NCI-H2196 treated with DMSO at 0.1 percent for 48 hours (cell line): ENCODE measurements at regions not wholly inside any gene's neighbourhood (a gene's known extent, or its start where the extent isn't known, plus 50 kb on each side); places are given as distances from the start of the nearest gene placed in this dataset.
"Not testable (repeated sequence)": the region's sequence is repeated elsewhere in the genome, so short reads cannot be mapped to it uniquely, and the experiment has no call there.

Source experiments
- DNase-seq: peaks from one replicate; lab custom pipeline; 2025; ENCODE audit not compliant: unreplicated experiment; lab: John Stamatoyannopoulos, UW

DNA sequence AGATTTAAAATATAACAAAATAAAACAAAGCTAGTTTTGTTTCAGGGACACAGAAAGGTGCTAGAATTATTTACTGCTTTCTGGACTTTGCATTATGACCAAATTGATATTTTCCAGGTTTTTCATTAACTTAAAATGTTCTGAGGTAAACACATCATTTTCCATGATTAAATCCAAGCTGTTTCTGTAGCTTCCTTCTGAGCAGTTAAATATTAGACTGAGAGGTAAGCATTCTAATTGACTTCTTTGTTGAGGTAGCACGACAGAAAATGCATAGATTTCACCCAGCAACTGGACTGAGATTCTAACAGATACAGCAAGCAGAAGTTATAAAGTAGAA, 98.3 kb downstream of the BMP4 start:
- DNase-seq: no peak

DNA sequence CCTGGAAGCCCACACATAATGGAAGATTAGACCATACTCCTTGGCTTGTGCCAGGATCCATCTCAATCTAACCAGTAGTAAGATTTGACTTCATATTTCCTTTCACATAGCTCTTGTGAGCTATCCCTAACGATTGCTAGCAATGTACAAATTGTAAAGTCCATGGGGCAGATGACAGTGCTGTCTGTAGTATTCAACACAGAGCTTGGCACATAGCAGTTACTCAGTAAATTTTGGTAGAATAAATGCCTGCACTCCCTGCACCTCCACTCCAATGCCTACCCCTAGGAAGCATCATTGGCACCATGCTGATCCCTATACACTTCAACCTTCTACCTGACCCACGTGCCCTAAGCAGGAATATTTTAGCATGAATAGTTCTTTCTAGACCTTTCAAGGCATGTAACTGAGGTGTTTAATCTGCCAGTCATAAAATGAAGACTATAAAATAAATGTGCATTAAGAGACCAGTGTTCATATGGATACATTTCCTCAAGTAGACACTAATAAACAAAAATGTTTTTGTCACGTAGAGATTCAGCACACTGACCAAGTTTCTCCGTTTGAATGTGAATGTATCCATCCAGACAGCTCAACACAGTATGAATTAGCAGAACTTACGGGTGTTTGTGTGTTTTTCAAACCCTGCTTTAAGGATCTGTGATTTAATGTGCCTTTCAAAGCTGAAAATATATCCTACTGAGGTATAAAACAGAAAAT, 98.8 kb downstream of the BMP4 start:
- DNase-seq: no peak

DNA sequence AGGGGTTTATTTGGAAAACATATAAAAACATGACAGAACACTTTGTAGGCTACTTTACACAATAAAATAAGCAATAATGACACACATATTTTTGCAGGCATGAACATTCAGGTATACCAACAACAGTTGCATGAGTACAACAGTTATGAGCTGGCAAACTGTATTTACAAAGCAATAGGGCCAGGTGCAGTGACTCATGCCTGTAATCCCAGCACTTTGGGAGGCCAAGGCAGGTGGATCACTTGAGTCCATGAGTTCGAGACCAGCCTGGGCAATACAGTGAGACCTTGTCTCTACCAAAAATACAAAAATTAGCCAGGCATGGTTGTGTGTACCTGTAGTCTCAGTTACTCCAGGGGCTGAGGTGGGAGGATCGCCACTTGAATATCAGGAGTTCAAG, 101.1 kb downstream of the BMP4 start:
- DNase-seq: no peak

DNA sequence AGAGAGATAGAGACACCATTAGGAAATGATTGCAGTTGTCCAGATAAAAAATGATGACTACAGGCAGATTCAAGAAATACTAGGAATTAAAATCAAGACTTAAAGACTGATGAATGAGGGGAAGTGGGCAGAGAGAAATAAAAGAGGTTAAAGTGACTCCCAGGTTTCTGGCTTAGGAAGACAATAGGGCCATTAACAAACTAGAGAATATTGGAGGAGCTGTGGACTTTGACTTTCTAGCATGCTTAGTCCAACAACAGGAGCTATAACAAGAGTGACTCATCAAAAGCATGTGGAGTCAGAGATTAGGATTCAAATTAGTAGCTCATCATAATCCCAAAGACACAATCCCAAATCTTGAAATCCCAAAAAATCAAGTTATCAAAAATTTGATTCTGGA, 101.5 kb downstream of the BMP4 start:
- no peak for DNase-seq

DNA sequence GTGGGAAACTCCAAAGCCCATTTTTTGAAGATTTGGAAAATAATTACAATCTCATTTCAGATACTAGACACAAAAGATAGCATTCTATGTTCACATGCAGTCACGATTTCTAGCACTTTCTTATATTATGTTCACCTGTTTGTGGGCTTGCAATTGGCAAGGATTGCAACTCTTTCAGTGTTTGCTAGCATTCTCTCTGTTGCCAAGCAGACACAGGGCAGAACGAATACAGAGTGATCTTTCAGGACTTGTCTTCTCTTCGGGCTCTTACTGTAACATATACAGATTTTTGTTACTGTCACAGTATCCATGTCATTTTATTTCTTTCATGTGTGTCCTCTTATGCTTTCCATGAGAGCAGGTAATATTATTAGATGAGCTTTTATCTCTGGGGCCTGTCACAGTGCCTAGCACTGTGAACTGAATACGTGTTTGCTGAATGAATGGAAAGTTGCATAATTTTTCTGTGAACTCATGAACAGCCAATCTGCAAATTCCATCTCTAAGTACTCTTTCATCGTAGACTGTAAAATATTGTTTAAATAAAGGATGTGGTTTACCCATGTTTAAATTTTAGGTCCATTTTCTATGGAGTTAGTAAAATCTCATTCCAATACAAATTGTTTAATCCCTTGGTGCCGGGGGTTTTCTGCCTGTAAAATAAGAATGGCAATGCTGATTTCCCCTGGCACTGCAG, 105.1 kb downstream of the BMP4 start:
- DNase-seq: no peak

DNA sequence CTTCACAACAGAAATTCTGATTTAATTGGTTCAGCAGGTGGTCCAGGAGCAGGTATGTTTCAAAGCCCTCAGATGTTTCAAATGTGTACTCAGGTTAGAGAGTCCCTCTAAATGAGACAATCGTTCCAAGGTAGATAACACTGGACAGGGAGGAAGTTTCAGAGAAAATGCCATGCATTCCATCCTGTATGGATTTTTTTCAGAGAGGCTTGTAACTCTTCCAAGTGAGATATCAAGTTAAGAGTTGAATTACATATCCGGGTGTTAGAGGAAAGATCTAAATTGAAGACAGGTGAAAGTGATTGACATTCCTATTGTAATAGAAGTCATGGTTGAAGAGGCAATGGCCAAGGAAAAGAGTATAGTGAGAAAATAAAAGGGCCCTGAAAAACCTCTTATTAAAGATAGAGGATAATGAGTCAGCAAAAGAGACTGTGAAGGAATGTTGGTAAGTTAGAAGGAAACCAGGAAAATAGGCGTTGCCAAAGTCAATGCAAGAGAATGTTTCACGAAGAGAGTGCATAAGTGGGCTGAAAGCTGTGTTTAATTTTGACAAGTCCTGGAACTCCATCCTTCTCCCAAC, 105.8 kb downstream of the BMP4 start:
- DNase-seq: no peak

DNA sequence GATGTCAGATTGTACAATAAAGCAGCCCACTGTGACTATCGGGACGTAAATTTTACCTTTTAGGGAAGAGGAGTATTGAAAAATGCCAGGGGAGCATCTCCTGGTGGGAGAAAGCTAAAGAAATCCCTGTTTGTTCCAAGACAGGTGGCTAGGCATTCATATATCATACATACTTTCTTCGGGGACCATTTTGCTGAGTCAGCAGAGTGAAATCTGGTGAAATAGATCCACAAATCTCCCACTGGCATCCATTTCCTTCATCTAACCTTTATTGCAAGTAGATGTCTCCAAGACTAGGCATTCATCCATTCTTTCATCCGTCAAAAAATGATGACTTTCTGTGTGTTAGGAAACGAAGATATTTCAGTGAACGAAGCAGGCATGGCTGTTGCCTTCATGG, 107.1 kb downstream of the BMP4 start:
- DNase-seq: no peak

DNA sequence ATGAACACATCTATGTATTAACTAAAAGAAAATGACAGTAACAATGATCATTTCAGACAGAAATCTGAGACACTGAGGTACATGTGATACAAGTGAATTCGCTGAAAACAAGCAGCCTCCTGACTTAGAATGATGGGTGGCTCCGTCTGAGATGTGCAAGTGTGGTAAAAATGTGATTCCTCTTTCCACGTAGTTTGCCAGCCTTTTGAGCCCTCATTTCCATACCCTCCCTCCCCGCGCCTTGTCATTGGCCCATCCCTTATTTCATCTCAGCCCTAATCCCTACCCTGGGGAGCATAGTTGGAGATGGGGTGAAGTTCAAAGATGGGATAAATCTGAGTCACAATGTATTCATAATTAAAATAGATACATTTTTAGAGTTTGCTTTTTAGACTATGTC, 107.8 kb downstream of the BMP4 start:
- no peak for DNase-seq

DNA sequence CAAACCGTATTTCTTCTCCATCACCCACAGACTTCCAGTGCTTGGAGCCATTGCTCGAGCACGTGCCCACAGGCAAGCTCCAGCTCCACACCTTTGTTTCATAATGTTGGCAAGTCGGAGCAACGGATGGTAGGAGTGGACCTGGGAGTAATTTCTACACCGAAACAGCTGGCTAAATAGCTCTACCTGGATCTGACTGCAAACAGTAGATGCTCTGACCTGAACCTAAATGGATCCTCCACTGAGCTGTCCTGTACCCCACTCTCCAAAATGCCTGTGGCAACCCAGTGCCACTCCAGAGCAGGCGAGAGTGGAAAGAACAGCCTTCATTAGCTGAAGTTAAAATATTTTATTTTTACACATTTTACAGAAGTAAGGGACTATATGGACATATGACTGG, 108.7 kb downstream of the BMP4 start:
- no peak for DNase-seq

DNA sequence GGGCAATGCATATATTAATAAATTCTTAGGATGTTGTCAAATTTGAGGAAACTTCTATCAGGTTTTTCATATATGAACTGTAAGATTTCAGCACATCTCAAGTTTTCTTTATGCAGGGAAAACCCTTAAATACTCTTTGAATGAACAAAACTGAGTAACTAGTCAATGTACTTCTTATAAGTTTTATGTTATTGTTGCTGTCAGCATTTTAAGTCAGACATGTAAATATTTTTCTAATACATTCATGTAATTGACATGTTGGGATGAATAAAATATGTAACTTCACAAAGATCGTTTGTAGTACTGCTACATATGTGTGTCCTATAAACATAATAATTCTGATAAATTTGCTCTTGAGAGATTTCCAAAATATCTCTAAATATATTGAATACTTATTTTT, 109.6 kb downstream of the BMP4 start:
- DNase-seq: no peak

DNA sequence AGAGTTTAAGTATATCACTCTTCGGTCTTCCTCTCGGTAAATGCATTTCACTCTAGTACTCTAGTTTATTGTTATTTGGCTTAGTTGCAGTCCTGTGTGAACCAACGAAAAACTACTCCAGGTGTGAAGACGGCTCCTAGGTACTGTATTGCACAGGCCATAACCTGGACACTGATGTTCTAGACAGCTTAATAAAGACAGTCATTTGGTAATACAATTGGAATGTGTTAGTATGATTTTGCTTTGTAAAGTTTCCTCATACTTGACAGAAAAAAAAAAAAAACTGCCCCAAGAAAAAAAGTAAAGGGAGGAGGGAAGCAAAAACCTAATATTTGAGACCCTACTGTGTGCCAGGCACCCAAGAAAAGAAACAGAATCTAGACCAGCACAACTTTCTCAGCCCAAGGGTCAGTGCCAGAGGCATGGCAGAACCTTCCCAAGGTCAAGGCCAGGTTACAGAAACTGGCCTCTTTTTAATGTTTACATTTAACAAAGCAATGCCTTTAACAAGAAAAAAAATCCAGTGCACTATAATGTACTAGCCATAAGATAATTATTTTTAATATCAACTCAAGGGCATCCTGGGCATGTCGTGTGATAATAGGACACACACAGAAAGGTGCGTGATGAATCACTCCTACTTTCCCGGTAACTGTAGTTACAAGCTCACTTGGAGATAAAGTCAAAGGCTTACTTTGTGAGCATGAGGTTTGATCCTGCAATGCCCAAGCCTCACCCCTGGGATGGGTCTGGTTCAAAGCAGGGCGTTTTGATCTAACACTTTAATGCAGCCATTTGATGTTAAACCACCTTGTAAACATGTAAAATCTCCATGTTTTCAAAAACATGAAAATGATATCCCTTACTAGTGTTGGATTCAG, 110.6 kb downstream of the BMP4 start:
- no peak for DNase-seq

DNA sequence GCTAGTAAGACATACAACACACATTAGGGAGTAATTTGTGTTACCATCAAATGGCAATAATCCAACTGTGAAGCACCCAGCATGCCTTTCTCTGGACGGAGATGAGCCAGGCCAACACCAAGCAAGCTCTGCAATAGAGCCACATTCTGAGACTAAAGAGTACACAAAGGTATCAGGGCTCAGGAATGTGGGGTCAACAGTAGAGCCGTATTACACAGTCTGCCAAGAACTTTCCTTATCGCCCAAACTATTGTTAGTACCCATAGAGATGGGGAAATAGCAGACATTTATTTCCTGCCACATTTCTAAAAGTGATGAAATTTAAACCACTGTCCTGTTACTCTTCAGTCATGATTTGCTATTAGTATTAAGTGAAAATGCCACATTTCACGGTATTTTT, 113.7 kb downstream of the BMP4 start:
- no peak for DNase-seq

DNA sequence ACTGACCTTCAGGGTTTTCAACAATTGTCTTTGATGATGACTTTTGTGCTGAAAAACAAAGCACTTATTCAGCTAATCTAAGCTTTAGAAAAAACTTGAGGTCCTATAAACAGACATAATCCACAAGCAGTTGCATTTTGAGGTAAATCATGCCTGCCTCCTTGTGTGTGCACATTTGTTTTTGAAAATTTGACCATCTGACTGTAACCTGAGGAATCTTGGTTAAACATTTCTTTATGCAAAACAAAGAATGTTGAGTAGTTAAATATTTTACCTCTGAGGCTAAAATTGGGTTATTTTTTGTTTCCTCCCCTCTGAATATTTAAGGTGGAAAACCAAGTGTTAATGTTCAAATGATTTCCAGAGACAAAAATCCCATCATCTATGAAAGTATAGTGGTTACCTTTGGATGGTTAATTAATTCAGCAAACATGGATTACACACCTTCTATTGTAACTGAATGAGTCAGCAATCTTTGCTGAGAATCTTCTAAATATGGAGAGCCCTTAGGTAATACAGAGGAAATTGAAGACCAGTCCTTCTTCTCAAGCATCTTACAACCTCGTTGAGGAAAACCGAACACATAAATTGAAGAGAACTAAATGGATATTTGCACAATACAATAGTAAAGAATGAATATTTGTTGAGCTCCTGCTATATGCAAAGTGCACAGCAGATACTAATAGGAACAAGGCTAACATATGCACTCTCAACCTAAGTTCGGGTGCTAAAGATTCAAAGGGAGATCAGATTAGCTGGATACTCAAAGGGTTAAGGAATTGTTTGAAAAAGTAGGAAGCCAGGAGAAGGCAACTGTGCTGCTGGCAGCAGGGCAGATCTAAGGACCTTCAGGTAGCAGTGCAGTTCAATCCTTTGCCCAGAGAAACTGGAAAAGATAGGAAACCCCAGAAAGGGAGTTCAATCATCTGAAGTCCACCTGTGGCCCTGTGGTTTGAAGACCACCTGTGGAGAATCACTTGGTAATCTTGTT, 115.2 kb downstream of the BMP4 start:
- no peak for DNase-seq

DNA sequence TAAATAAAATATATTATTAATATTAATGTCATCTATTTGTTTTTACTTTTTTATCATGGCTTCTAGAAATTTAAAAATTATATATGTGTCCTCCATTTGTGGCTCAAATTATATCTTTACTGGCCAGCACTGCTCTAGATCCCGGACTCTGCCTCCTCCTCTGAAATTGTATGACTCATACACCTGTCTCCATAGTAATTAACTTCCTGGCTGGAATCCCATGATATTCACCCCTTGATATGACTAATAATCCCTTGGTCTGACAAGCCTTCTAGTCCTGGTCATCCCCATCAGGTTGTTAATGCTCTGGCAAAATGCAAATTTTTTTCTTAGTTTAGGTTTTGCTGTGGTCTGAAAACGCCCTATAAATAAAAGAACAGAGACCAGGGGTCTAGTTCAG, 116.2 kb downstream of the BMP4 start:
- DNase-seq: no peak

DNA sequence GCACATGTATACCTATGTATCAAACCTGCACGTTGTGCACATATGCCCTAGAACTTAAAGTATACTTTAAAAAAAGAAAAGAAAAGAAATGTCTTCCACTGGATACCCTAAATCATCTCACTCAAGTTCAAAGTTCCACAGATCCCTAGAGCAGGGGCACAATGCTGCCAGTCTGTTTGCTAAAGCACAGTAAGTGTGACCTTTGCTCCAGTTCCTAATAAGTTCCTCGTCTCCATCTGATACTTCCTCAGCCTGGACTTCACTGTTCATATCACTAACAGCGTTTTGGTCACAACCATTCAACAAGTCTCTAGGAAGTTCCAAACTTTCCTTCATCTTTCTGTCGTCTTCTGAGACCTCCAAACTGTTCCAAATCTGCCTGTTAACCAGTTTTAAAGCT, 118.3 kb downstream of the BMP4 start:
- DNase-seq: no peak

DNA sequence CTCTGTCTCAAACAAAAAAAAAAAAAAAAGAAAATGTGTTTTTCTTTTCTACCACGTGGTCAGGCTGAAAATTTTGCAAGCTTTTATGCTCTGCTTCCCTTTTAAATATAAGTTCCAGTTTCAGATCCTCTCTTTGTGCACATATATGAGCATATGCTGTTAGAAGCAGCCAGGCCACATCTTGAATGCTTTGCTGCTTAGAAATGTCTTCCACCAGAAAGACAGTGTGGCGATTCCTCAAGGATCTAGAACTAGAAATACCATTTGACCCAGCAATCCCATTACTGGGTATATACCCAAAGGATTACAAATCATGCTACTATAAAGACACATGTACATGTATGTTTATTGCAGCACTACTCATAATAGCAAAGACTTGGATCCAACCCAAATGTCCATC, 119.0 kb downstream of the BMP4 start:
- not testable (repeated sequence) for DNase-seq

DNA sequence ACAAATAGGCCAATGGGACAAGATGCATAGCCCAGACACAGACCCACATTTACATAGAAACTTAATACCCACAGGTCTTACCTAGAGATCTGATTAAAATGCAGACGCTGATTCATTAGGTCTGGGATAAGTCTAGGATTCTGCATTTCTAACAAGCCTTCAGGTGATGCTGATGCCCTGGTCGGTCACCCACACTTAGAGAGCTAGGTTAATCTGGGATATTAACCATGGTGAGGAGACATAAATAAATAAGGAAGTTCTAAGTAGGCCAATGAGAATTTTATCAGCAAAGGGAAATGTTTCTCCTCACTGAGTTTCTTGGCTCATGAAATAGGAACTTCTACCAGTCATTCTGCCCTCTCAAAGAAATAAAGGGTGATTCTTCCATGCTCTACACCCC, 120.1 kb downstream of the BMP4 start:
- no peak for DNase-seq

DNA sequence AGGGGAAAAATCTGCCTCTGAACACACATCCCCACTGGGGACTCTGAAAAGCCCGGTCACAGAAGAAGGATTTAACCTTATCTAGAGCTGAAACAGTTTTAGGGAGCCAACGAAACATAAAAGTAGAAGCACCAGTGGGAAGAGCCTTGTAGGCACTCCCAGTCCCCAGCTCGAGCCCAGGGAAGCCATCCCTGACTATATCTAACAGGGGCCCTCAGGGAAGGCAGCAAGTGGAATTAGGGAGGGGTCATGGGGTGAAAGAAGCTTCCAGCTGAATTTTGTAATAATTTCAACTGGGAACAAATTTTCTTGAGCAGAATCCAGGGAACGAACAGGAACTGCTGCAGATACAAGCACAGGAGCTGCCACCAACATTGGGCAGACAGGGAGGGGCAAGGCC, 127.8 kb downstream of the BMP4 start:
- no peak for DNase-seq

DNA sequence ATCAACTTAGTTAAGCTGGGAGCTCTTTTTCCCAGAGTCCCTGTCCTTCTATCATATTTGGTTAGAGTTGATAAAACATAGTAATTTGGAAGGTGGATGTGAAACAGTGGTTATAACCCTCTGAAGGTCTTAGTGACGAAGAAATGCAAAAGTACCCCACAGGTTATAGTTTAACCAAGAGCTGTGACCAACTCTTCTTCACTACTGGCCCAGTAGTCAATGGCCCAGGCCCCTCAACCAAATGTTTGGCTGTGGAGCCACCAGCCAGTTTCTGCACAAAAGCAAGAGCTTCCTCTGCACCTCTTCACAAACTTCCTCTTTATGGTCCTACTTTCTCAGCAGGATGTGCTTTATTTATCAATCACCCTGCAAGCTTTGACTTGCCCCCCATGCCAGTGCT, 132.6 kb downstream of the BMP4 start:
- no peak for DNase-seq

DNA sequence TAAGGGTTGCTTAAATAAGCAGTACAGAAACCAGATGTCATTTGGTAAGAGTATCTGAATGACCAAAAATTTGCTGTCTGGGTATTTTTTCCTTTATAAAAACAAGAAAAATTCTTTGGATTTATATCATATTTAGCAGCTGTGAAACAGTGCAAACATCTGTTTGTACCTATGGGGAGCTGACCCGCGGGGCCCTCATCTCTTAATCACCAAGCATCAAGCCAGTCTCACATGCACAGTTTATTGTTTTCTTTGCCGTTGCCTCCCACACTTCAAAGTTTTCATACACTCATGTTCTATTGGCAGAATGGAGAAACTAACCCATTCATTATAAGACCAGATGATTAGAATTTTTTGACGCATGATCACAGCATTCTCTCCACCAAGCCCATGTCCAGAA, 142.2 kb downstream of the BMP4 start:
- DNase-seq: no peak

DNA sequence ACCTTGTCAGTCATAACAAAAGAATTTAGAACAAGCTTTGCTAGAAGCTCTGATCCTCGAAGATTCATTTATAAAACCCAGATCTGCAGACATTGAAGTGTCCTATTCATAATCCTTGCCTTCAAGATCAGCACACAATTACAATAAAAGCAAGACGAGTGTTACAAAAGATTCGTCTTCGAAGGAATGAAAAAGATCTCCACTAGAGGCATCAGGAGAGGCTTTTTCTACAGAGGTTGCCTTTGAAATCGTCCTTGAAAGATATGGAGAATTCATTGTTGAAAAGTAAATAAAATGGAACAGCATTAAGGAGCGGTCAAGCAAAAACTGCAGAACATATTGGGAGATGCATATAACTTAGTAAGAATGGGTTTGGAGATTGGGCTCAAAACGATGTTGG, 146.4 kb downstream of the BMP4 start:
- no peak for DNase-seq
